ENCODE measurements at regions not wholly inside any gene's neighbourhood (a gene's known extent, or its start where the extent isn't known, plus 50 kb on each side); places are given as distances from the start of the nearest gene placed in this dataset.

- no peak for TF ChIP-seq EGR1 (IDR thresholded peaks at IDR 0.05; ENCODE audit: low read depth in 2 of 2)
- TF ChIP-seq CTCF (IDR thresholded peaks at IDR 0.05; ENCODE audit: low read depth, low read length, missing input control), result no peak
- no peak for TF ChIP-seq JUND (IDR thresholded peaks at IDR 0.05)
- TF ChIP-seq YY1 (IDR thresholded peaks at IDR 0.05), result no peak
- TF ChIP-seq, protein P1, sequence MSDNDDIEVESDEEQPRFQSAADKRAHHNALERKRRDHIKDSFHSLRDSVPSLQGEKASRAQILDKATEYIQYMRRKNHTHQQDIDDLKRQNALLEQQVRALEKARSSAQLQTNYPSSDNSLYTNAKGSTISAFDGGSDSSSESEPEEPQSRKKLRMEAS (IDR thresholded peaks at IDR 0.05), result no peak
- no peak for TF ChIP-seq GABPA (IDR thresholded peaks at IDR 0.05 in 1 of 2, conservative IDR thresholded peaks at IDR 0.05 in 1 of 2)
- no peak for TF ChIP-seq RAD21 (IDR thresholded peaks at IDR 0.05)
Observed at GRCh38 chr2:64704161-64704560, 50.4 kb upstream of the SERTAD2 start.

Measured in liver (tissue), 3 donors.